ENCODE measurements at regions not wholly inside any gene's neighbourhood (a gene's known extent, or its start where the extent isn't known, plus 50 kb on each side); places are given as distances from the start of the nearest gene placed in this dataset.
"Not testable (repeated sequence)": the region's sequence is repeated elsewhere in the genome, so short reads cannot be mapped to it uniquely, and the experiment has no call there.

GRCh38 chr17:13865650-13866049 lies 203.7 kb upstream of the COX10 start:
- DNase-seq (ENCODE audit: low spot score), result no peak

GRCh38 chr17:13869331-13869940 lies 199.9 kb upstream of the COX10 start:
- no peak for DNase-seq (ENCODE audit: low spot score)

GRCh38 chr17:13871261-13871660 lies 198.0 kb upstream of the COX10 start:
- DNase-seq (ENCODE audit: low spot score), result no peak

- no peak for DNase-seq (ENCODE audit: low spot score)
These were observed 195.2 kb upstream of the COX10 start for GRCh38 chr17:13874134-13874533.

GRCh38 chr17:13874817-13875216 lies 194.5 kb upstream of the COX10 start:
- no peak for DNase-seq (ENCODE audit: low spot score)

GRCh38 chr17:13879961-13880466 lies 189.3 kb upstream of the COX10 start:
- no peak for DNase-seq (ENCODE audit: low spot score)

- no peak for DNase-seq (ENCODE audit: low spot score)
These were observed 185.6 kb upstream of the COX10 start for GRCh38 chr17:13883659-13884058.

GRCh38 chr17:13884347-13884746 lies 185.0 kb upstream of the COX10 start:
- no peak for DNase-seq (ENCODE audit: low spot score)

- no peak for DNase-seq (ENCODE audit: low spot score)
These were observed 183.8 kb upstream of the COX10 start for GRCh38 chr17:13885550-13885949.

- DNase-seq (ENCODE audit: low spot score), result no peak
These were observed 183.1 kb upstream of the COX10 start for GRCh38 chr17:13885953-13886889.

- no peak for DNase-seq (ENCODE audit: low spot score)
These were observed 181.2 kb upstream of the COX10 start for GRCh38 chr17:13888056-13888609.

- DNase-seq (ENCODE audit: low spot score), result not testable (repeated sequence)
These were observed 160.3 kb upstream of the COX10 start for GRCh38 chr17:13908971-13909370.

GRCh38 chr17:13909901-13910519 lies 159.3 kb upstream of the COX10 start:
- DNase-seq (ENCODE audit: low spot score), result no peak

- DNase-seq (ENCODE audit: low spot score), result no peak
These were observed 151.7 kb upstream of the COX10 start for GRCh38 chr17:13917634-13918033.

GRCh38 chr17:13918247-13918646 lies 151.1 kb upstream of the COX10 start:
- no peak for DNase-seq (ENCODE audit: low spot score)

- no peak for DNase-seq (ENCODE audit: low spot score)
These were observed 149.5 kb upstream of the COX10 start for GRCh38 chr17:13919818-13920217.

GRCh38 chr17:13920413-13920812 lies 148.9 kb upstream of the COX10 start:
- DNase-seq (ENCODE audit: low spot score), result no peak

- no peak for DNase-seq (ENCODE audit: low spot score)
These were observed 147.2 kb upstream of the COX10 start for GRCh38 chr17:13921841-13922776.

GRCh38 chr17:13922885-13923284 lies 146.4 kb upstream of the COX10 start:
- no peak for DNase-seq (ENCODE audit: low spot score)

GRCh38 chr17:13925579-13925978 lies 143.7 kb upstream of the COX10 start:
- DNase-seq (ENCODE audit: low spot score), result no peak

GRCh38 chr17:13931111-13931526 lies 138.2 kb upstream of the COX10 start:
- no peak for DNase-seq (ENCODE audit: low spot score)

Data from HuH-7.5 (cell line).